GM13976 (cell line): ENCODE measurements at regions not wholly inside any gene's neighbourhood (a gene's known extent, or its start where the extent isn't known, plus 50 kb on each side); places are given as distances from the start of the nearest gene placed in this dataset.

ENCODE experiments used
- DNase-seq: peaks from one replicate; pipeline ENCODE4 v3.0.0; 2012; ENCODE audit warnings: low spot score
- in situ Hi-C: fragments of 300-500 bp; cut with MboI; formaldehyde crosslinking; loops from one replicate; pipeline ENCODE4 v1.12.0; 2022; ENCODE audit warnings: low sequenced_read_pairs, mixed read lengths, inconsistent platforms; ENCODE audit not compliant: unreplicated experiment
- TF ChIP-seq, protein P1 (sequence below): IDR thresholded peaks from 2 replicates; pipeline ENCODE4 v1.5.1; 2012; ENCODE audit warnings: borderline replicate concordance, mild to moderate bottlenecking; ENCODE audit not compliant: insufficient read depth; ENCODE audit errors: extremely low read depth, missing control alignments, control extremely low read depth

DNA sequence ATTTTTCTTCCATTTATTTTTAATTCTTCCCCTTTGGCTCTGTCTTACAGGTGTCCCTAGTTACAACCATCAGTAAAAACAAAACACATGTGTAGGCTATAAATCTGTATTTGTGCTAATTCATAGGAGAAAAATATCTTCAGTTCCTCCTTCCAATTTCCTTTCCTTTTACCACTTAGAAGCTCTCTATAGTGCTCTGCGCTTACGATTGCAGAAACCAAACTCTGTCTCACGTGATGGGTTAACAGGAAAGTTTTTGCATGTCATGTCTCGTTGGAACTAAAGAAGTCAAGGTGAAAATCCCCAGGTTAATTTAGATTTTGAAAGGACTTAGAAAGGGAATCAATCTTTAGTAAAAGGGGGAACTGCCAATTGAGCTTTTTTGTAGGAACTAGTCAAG is 1390.5 kb upstream of the ZEB2 start:
- TF ChIP-seq, protein P1, sequence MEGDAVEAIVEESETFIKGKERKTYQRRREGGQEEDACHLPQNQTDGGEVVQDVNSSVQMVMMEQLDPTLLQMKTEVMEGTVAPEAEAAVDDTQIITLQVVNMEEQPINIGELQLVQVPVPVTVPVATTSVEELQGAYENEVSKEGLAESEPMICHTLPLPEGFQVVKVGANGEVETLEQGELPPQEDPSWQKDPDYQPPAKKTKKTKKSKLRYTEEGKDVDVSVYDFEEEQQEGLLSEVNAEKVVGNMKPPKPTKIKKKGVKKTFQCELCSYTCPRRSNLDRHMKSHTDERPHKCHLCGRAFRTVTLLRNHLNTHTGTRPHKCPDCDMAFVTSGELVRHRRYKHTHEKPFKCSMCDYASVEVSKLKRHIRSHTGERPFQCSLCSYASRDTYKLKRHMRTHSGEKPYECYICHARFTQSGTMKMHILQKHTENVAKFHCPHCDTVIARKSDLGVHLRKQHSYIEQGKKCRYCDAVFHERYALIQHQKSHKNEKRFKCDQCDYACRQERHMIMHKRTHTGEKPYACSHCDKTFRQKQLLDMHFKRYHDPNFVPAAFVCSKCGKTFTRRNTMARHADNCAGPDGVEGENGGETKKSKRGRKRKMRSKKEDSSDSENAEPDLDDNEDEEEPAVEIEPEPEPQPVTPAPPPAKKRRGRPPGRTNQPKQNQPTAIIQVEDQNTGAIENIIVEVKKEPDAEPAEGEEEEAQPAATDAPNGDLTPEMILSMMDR: no peak
- no peak for DNase-seq
- in situ Hi-C loops: no loop called here

DNA sequence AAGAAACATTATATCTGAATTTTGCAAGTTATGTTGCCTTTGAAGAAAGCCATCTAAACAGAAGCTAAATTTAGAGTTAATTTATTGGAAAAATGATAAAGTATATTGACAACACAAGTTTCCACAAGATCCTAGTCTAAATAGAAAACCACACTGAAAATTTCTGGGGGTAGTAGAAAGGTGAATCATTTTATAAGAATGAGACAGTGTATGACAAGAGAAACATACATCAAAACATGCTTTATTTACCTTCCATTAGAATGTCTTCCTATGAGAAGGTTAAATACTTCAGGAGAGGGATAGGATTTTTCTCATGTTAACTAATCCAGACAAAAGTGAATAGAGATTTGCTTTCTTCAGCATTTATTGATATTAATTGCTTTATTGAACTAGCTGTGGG is 1389.8 kb upstream of the ZEB2 start:
- TF ChIP-seq, protein P1: no peak
- in situ Hi-C loops: no loop called here
- no peak for DNase-seq

DNA sequence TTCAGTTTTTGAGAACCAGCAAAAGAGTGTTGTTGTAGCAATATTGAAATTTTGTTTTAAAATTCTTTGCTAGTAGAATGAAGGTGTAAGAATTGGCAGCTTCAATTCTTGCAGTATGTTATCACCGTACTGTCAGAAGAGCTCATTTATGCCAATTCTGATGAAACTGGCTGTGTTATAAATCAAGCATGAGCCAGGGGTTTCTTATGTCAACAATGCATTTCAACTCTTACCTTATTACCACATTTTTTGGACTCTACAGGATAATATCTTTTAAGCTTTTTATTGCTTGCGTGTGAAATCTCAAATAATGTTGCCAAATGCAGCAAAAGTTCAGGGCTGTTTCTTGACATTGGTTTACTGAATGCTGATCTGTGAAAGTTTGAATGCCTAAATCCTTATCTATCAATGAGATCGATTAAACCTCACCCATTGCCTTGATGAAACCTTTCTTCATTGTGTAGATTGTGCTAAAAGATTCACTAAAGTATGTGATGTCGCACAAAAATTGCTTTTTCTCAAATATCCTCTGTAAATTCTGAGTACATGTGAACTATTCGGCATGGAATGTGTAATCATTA is 1389.3 kb upstream of the ZEB2 start:
- TF ChIP-seq, protein P1: no peak
- in situ Hi-C loops: no loop called here
- no peak for DNase-seq

DNA sequence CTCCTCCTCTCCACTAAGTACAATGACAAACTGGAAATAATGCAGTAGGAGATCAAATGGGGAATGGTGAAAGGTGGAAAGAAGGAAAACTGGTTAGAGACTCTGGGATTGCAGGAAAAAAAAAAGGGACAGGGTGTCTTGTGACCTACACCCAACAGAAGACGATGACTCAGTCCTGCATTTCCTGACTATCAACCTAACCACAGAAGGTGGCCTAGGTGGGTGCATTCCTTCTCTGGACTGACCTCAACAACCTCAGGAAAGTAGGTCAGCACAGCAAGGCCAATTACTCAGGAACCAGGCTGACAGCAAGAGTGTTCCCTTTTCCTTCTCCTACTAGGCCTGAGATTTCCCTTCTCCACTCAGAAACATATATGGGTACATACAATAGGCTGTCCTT is 1386.4 kb upstream of the ZEB2 start:
- TF ChIP-seq, protein P1: no peak
- in situ Hi-C loops: no loop called here
- no peak for DNase-seq

DNA sequence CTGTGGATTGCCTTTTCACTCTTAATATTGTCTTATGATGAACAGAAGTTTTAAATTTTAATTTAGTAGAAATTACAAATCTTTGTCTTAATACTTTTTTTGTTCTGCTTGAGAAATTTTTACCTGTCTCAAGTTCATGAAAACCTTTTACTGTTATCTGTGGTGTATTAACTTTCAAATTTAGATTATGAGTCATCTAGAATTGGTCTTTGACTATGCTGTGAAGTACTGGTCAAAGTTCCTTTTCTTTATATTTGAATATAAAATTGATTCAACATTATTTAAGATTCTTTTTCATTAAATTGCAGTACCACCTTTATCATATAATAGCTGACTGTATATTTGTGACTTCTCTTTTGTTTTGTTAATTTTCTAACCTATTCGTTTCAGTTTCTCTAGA is 1385.5 kb upstream of the ZEB2 start:
- no peak for DNase-seq
- in situ Hi-C loops: no loop called here
- TF ChIP-seq, protein P1: no peak

DNA sequence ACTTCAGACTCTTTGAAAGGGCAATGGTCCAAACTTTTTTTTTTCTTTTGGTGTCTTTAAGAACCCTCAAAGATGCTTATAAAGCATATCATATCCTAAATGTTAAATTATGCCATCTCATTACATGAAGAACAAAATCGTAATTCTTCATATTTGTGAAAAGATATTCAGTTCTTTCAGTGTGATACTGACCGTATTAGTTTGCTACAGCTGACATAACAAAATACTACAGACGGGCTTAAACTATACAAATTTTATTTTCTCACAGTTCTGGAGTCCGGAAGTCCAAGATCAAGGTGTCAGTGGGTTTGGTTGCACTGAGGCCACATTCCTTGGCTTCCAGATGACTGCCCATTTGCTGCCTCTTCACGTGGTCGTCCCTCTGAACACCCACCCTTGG is 1377.2 kb upstream of the ZEB2 start:
- TF ChIP-seq, protein P1: no peak
- no peak for DNase-seq
- in situ Hi-C loops: no loop called here
